ENCODE measurements at regions not wholly inside any gene's neighbourhood (a gene's known extent, or its start where the extent isn't known, plus 50 kb on each side); places are given as distances from the start of the nearest gene placed in this dataset.

DNA sequence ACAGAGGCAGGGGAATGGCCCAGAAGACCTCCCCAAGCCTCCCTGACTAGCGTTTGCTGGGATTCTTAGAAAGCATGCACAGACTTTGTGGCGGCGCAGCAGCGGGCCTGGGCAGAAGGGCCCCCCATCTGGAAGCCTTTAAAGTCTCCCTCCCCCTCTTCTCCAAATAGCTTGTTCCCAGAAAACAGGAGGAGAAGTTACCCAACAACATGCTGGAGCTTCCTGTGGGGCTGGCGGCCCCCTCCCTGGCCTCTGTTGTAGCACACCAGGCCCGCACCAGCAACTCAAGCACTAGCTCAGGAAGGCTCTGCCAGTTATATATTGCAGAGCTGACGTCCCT lies 334.8 kb downstream of the DYSF start:
- DNase-seq, result no peak

DNA sequence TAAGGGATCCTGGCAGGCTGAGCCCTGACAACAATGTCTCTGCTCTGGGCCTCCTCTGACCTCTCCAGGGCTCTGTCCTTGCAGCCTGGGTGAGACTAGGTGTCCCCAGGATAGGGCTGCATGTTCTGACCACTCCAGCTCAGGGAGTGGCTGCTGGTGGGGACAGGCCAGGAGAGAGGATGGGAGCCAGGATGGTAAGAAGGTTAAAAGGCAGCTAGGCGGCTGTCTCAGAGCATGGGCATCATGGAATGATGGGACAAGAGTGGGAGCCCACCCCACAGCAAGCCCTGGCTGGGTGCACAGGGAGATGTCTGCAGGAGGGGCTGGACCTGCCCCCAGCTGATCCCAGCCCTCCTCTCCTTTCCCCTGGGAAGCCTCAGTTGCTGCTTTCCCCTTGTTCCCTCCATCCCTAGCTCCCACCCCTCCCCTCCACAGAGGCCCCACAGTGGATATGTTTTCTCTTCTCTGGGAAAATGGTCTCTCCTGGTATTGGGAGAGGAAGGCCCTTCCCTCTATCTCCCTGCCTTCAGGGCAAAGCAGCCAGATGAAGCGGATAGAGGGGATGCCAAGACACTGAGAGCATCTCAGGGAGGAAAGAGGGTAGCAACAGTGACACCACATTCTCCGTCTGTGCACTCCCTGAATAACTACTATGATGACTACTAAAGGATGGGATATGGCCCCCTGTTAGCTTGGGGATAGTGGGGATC lies 334.3 kb downstream of the DYSF start:
- DNase-seq, result no peak

DNA sequence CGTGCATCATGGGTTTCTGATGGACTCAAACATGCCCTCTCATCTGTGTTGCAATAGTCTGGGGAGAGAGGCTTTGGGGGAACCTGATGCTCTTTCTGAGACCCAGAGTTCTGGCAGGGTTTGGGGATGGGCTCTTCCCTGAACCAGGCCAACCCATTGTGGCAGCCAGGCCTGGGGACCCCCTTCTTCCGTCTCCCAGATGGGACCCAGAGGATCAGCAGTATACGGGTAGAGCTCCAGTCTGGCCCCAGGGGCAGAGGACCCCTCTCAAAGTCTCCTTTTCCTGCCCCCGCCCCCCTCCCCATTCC lies 333.7 kb downstream of the DYSF start:
- DNase-seq, result no peak

DNA sequence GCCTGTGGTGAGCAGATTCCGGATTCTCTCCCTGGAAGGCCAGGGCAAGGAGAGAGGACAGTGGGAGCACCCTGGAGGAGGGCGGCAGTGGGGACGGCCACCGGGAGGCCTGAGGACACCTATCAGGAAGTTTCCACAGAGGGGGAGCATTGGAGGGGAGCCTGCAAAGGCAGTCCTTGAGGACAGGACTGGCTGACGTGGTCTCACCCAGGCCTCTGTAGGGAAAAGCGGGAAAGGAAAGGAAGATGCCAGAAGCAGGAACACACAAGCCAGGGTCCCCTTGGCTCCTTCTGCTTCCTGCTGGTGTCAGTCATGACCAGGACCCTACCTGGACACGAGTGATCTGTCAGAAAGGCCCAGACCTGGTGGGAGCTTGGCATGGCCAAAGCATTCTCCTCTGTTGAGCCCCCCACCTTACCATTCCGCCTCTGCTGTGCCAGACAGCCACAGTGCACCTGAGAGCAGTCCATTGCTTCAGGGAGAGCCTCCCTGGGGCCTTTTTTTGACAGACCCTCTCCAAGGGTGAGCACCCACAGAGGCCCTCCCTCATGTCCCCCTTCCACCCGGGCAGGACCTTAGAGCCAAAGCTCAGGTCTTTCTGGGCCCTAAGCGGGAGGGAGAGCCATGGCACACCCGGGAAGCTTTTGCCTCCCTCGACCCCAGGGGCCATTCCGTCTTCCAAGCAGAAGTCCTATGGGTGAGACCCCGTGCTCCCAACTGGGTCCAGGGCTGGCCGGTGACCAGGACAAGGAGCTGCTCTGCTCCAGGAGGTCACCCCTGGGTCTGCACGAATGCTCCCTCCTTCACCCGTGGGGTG lies 333.1 kb downstream of the DYSF start:
- DNase-seq, result no peak

DNA sequence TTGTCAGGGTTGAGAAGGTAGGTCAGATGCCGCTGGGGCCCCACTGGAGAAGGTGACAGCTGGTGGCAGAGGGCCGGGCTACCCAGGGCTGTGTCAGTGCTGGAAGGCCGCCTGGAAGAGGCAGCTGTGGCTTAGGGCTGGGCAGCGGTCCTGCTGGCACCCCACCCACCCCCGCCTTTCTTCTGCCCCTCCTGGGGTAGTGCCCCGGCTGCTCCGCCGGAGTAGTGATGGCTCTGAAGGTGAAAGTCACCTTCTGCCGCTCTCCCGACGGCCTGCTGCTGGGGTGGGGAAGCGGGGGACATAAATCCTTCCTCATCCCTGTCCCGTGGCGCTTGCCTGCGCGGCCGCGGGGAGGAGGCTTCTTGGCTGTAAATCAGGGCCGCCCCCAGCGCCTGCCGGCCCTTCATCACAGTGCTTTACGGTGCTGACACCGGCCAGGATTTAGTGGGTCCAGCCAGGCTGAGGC lies 332.2 kb downstream of the DYSF start:
- DNase-seq, result no peak

DNA sequence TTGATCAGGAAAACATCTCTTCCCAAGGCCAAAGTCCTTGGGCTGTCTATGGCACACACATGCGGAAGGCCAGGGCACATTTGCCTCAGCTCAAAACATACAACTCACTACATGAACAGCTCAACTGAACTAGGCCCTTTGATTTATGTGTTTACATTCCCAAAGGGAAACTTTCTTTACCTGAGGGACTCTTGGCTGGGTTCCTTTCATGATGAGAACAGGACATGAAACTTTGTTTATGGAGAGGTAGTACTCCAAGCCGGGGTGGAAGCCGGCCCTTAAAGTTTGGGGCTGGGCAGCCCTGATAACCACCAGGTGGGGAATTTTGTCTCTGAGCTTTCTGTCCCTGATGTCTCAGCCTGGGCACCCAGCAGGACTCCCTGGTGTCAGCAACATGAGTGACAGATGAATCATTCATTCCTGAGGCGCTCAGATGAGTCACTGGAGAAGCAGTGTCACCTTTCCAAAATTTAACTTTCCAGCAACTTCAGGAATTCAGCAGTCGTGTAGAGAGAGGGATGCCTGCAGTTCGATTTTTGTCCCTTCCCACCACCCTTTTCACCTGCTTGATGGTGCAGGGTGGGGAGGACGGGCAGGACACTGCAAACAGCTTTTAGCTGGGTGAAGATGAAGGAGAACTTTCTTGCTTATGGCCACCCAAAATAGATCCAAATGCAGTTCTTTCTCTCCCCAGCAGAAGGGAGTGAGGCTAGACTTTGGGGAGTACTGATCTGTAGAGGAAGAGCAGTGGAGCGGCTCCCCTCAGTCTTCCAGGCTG lies 331.6 kb downstream of the DYSF start:
- DNase-seq, result no peak

DNA sequence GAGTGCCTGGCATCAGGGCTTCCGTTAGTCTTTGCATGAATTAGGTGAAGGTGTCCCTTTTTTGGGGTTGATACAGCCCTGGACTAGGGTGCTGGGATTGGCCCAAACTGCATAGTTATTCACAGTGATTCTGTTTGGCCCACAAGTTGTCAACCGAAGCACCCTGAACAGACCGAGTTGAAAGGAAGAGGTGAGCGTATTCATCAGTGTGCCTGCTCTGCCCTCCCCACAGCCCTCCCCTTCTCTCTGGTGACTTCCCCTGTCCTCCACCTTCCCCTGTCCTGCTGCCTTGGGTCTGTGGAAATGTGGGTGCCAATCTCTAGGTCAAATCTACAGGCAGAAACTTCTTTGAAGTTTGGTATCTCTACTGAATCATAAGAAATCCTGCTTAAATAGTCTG lies 330.5 kb downstream of the DYSF start:
- DNase-seq, result no peak

DNA sequence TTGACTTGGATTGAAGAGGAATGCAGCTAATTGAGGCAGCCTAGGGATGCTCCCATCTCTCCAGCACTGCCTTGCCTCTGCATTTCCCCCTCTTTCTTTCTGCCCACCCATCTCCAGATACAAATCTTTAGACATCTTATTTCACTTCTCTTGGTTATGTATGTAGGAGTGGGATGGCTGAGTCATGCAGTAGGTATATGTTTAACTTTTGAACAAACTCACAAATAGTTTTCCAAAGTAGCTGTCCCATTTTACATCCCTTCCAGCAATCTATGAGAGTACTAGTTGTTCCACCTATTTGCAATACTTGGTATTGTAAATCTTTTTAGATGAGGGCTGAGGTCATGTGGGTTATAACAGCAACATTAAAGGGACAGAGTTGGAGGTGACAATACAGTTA lies 329.9 kb downstream of the DYSF start:
- DNase-seq, result no peak

DNA sequence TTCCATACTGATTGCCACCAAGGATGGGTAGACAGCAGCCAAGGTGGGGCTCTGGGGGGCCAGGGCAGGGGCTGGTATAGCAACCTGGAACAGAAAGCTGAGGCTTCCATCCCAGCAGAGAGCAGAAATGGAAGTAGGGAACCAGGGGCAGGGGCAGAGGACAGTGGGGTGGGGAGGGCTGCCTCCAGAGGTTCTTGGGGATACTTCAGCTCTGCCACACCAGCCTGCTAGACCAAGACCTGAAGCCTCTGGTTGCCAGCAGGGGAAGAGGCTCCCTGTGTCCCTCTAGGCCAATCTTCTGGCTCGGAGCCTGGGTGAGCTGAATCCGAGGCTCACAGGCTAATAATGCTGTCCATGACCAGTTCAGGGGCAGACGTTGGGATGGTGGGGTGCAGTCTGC lies 329.0 kb downstream of the DYSF start:
- no peak for DNase-seq

DNA sequence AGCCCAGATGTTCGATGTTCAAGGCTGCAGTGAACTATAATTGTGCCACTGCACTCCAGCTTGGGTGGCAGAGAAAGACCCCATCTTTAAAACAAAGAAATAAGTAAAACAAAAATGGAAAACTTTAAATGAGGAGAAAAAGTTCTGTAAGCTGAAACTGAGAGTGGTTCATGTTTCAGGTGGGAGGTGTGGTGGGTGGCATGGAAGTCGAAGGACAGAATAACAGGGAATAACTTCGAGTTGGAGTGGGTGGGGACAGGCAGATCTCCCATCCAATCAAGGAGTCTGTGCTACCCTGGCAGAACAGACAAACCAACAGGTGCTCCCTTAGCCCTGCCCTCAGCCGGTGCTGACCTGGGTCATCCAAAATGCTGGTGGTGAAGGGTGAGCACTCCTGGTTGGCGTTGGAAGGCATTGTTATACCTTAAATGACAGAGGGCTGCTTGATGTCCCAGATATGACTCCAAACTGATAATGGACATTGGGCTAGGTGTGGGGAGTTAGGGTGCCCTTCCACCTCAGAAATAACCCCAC lies 328.4 kb downstream of the DYSF start:
- DNase-seq, result no peak

DNA sequence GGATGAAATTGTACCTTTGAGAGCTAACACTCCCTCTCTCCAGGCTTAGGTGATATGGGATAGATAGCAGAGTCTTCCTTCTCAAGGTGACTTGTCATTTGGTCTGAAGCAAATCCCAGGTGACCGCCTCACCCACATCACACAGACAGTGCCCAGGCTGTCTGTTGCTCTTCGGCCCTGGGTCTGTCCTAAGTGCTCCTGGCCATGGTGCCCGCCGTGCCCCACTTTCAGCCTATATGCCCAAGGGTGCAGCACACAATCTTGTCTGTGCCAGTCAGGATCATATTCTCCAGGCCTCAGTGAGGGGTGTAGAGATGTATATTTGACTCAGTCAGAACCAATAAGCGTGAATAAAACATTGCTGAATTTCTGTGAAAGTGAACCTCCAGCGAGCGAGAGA lies 326.8 kb downstream of the DYSF start:
- no peak for DNase-seq

DNA sequence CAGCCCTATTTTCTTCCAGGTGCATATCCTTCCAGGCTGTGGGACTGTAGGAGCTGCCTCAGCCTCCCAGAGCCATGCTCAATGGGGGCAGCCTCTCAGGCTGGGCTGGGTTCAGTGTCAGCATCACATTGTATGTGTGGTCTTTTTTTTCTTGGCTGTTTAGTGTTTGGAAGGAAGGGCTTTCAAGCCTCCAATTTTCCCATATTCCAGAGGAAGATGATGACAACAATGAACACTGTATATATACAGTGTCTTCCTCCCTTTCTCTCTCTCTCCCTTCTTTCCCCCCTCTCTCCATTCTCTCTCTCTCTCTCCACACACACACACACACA lies 326.4 kb downstream of the DYSF start:
- DNase-seq, result no peak

DNA sequence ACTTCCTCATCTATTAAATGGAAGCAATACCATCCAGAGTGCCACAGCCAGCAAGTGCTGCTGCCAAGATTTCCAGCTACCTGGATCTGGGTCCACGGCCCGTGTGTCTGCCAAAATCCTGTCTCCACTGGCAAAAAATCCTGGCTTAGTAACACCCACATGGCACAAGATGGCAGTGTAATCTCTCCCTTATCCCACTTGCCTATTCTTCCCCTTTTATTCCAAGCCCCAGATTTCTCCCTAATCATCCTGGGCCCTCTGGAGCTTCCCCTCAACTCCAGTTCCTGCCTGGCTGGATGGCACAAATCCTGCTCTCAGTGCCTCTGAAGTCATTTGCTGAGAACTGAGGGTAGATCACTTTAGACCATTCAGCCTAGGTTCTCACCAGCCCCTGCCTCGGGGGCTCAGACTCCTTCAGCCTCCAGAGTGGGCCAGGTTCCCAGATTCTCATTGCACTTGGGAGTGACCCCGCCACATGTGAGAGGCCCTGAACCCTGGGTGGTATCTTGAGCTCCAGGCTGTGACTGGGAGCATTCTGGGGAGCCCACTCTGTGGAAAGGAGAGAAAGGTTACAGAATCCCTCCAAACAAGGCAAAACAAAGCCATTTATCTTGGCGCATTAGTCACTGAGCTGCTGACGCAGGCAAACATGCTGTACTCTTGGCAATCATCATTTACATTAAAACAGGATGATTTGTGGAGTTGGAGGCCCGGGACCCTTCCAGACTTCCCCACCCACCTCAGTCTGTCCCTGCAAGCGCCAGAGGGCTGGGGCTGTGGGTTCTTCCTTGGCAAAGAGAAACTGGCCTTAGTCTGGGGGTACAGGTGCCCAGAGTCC lies 325.8 kb downstream of the DYSF start:
- no peak for DNase-seq

DNA sequence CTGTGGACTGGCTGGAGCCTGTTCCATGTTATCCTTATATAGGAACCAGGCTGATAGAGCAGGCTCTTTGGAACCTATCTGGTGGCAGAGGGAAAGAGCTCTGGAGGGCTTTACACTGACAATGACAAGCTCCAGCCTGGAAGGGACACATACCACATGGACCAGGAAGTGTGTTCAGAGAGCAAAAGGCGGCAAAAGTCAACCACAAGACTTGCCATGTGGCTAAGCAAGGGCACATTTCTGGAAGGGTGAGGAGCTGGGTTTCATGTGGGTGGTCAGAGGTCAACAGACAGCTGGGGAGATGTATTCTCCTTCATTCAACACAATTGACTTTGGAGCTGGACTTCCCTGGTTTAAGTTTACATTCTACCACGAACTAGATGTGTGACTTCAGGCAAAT lies 325.2 kb downstream of the DYSF start:
- no peak for DNase-seq

DNA sequence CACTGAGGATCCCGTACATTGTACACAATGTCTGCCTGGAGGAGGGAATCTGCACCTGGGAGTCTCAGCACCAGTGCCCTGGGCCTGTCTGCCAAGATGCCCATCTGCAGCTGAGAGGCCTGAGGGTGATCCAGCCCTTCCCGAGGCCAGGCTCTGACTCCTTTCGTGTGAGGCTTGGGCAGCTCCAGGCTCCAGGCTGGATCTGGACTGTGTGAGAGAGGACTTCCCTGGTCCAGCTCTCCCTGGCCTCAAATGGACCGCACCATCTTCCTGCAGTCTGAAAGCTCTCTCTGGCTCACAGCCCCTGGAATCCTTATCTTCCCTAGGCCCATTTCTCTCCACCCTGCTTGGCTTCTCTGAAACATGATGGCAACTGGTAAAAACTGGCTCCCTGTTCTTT lies 324.6 kb downstream of the DYSF start:
- DNase-seq, result no peak

DNA sequence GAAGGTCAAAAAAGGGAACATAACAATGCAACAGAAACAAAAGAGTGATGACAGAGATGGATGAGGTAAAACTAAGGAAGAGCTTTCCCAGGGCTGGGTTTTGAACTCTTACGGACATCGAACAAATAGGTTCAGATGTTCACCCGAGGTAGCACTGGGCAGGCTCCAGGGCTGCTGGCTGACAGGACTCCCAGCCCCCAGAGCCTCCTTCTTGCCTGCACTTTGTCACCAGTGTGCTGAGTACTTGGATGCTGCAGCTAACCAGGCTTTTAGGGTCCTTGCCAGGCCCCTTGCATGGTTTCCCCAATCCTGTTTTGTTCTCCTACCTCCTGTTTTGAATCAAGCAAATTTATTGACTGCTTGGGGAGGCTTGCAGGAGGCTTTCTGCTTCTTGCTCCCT lies 322.9 kb downstream of the DYSF start:
- DNase-seq, result no peak

DNA sequence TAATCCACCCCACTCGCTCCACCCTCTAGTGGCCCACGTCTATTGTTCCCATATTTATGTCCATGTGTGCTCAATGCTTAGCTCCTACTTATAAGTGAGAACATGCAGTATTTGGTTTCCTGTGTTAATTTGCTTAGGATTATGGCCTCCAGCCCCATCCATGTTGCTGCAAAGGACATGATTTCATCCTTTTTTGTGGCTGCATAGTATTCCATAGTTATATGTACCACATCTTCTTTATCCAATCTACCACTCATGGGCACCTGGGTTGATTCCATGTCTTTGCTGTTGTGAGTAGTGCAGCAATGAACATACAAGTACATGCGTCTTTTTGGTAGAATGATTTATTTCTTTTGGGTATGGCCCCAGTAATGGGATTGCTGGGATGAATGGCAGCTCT lies 319.9 kb downstream of the DYSF start:
- DNase-seq, result no peak

DNA sequence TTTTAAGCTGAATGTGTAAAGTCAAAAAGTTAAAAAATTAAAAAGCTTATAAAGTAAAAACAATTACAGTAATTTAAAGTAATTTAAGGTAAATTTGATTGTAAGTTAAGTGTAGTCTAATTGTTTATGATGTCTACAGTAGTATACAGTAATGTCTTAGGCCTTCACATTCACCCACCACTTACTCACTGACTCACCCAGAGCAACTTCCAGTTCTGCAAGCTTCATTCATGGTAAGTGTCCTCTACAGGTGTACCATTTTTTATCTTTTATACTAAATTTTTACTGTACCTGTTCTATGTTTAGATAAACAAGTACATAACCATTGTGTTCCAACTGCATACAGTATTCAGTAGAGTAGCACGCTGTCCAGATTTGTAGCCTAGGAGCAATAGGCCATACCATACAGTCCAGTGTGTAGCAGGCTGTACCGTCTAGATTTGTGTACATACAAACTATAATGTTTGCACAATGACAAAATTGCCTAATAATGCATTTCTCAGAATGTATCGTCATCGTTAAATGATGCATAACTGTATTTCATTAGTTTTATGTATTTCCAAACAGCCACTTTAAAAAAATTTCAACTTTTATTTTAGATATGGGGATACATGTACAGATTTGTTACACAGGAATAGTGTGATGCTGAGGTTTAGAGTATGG lies 319.3 kb downstream of the DYSF start:
- no peak for DNase-seq

DNA sequence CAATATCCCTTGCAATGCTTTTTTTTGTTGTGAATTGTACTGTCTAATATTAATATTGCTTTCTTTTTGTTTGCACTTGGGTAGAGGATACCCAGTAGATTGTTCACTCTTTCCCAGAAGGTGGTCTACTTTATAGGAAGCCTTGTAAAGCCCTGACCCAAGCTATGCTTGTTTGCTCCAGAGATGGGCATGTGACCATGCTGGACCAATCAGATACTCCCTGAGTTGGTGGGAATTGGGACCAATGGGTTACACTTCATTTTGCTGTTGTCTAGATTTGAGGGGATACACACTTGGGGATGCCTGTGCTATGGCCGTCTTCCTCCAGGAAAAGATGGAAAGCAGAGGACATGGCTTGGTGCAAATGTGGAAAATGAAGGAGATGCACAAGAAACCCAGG lies 314.3 kb downstream of the DYSF start:
- DNase-seq, result no peak

DNA sequence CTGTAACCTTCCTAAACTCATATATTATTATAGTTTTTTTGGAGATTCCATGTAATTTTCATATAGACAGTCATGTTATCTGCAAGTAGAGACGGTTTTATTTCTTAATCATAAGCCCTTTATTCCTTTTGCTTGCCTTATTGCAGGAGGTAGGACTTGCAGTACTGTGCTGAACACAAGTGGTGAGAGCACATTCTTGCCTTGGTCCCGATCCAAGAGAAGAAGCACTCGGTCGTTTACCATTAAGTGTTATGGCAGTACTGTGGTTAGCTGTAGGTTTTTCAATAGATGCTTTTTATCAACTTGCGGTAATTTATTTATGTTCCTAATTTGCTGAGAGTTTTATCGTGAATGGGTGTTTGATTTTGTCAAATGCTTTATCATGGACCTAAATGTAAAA lies 305.7 kb downstream of the DYSF start:
- no peak for DNase-seq

DNA sequence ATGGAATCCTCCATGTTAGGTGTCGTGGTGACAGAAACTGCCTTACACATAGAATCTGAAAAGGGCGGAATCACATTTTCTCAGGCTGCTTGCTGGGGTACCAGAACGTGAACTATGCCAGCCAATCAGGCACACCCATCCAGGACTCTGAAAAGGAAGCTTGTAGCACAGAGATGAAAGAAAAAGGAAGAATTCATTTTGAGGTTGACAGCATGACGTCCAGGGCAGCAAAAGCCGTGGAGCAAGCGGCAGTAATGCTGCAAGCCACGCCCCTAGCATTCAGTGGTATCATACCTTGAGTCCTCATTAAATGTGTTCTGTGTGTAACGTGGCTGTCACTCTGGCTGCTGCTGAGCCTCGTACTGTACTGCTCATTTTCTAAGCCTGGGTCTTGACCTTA lies 304.0 kb downstream of the DYSF start:
- DNase-seq, result no peak

DNA sequence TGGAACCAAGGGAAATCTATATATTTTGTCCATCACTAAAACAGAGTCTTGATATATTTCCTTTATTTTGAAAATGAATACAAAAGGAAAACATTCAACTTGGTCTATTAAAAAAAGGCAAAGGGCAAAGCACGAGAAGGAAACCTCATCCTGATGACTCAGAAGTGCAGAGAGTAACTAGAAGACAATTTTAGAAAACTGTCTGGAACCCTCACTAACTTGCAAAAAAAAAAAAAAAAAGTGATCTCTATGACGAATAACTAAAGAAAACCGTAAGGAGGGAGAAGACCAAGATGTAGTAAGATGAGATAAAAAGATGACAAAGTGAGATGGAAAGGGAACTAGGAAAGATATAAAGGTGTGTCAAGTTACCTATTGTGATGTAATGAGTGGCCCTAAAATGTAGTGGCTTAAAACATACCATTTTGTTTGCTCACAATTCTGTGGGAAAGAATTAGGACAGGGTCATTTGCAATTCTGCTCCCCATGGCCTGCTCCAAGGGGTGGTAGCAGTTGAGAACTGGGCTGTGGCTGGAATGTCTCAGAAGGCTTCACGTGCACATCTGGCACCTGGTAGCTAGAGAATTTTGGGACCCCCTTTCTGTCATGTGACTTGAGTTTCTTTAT lies 303.0 kb downstream of the DYSF start:
- no peak for DNase-seq
